ENCODE measurements at regions not wholly inside any gene's neighbourhood (a gene's known extent, or its start where the extent isn't known, plus 50 kb on each side); places are given as distances from the start of the nearest gene placed in this dataset.
"Not testable (repeated sequence)": the region's sequence is repeated elsewhere in the genome, so short reads cannot be mapped to it uniquely, and the experiment has no call there.

- TF ChIP-seq CTCF (IDR thresholded peaks at IDR 0.05; ENCODE audit: unreplicated experiment) = no peak
- no peaks in the 10 kb centered on the region for H3K36me3 Mint-ChIP-seq (ENCODE audit: insufficient read depth, unreplicated experiment)
- intact Hi-C loops (cut with micrococcal nuclease) = no loop called here
- no peaks in the 10 kb centered on the region for H3K9me3 Mint-ChIP-seq (ENCODE audit: unreplicated experiment)
- BruUV-seq (replicated peaks) = no TSS peak
- CTCF ChIA-PET = no interaction called here
- H3K4me3 Mint-ChIP-seq (ENCODE audit: unreplicated experiment) = no peak overlapping the region
- no peaks in the 10 kb centered on the region for H3K4me1 Mint-ChIP-seq (ENCODE audit: insufficient read depth, unreplicated experiment)
- no peak for DNase-seq (ENCODE audit: unreplicated experiment)
- H3K27me3 Mint-ChIP-seq (ENCODE audit: insufficient read depth, unreplicated experiment) = no peaks in the 10 kb centered on the region
- H3K27ac Mint-ChIP-seq (ENCODE audit: low read depth, unreplicated experiment) = no peak overlapping the region
- POLR2A ChIA-PET = no interaction called here
These were observed 164.0 kb upstream of the NR2F2 start for GRCh38 chr15:96166223-96167200.

- H3K27ac Mint-ChIP-seq (ENCODE audit: low read depth, unreplicated experiment); H3K27me3 Mint-ChIP-seq (ENCODE audit: insufficient read depth, unreplicated experiment); H3K9me3 Mint-ChIP-seq (ENCODE audit: unreplicated experiment); H3K4me3 Mint-ChIP-seq (ENCODE audit: unreplicated experiment); CTCF ChIA-PET; BruUV-seq (replicated peaks); H3K4me1 Mint-ChIP-seq (ENCODE audit: insufficient read depth, unreplicated experiment); H3K36me3 Mint-ChIP-seq (ENCODE audit: insufficient read depth, unreplicated experiment); POLR2A ChIA-PET; intact Hi-C loops (cut with micrococcal nuclease); DNase-seq (ENCODE audit: unreplicated experiment): not testable (repeated sequence)
These were observed 159.9 kb upstream of the NR2F2 start for GRCh38 chr15:96170616-96170978.

GRCh38 chr15:96170979-96171739, 159.3 kb upstream of the NR2F2 start:
- H3K27ac Mint-ChIP-seq (ENCODE audit: low read depth, unreplicated experiment) = no peak overlapping the region
- POLR2A ChIA-PET = no interaction called here
- no TSS peak for BruUV-seq (replicated peaks)
- no peak for DNase-seq (ENCODE audit: unreplicated experiment)
- CTCF ChIA-PET = interaction anchor here (0.6 kb wide), 1 partner anchor 15 kb away, joined by 3 read pairs; no protein-coding TSS in a partner anchor
- no peaks in the 10 kb centered on the region for H3K9me3 Mint-ChIP-seq (ENCODE audit: unreplicated experiment)
- no peaks in the 10 kb centered on the region for H3K4me1 Mint-ChIP-seq (ENCODE audit: insufficient read depth, unreplicated experiment)
- no peak overlapping the region for H3K4me3 Mint-ChIP-seq (ENCODE audit: unreplicated experiment)
- intact Hi-C loops (cut with micrococcal nuclease) = no loop called here
- H3K27me3 Mint-ChIP-seq (ENCODE audit: insufficient read depth, unreplicated experiment) = no peaks in the 10 kb centered on the region
- no peaks in the 10 kb centered on the region for H3K36me3 Mint-ChIP-seq (ENCODE audit: insufficient read depth, unreplicated experiment)
- TF ChIP-seq CTCF (IDR thresholded peaks at IDR 0.05; ENCODE audit: unreplicated experiment) = no peak

- no peaks in the 10 kb centered on the region for H3K9me3 Mint-ChIP-seq (ENCODE audit: unreplicated experiment)
- intact Hi-C loops (cut with micrococcal nuclease) = no loop called here
- TF ChIP-seq CTCF (IDR thresholded peaks at IDR 0.05; ENCODE audit: unreplicated experiment) = no peak
- CTCF ChIA-PET = interaction anchor here (0.6 kb wide), 1 partner anchor 14 kb away, joined by 3 read pairs; no protein-coding TSS in a partner anchor
- DNase-seq (ENCODE audit: unreplicated experiment) = no peak
- H3K4me1 Mint-ChIP-seq (ENCODE audit: insufficient read depth, unreplicated experiment) = no peaks in the 10 kb centered on the region
- no peaks in the 10 kb centered on the region for H3K27me3 Mint-ChIP-seq (ENCODE audit: insufficient read depth, unreplicated experiment)
- no peaks in the 10 kb centered on the region for H3K36me3 Mint-ChIP-seq (ENCODE audit: insufficient read depth, unreplicated experiment)
- H3K27ac Mint-ChIP-seq (ENCODE audit: low read depth, unreplicated experiment) = no peak overlapping the region
- no peak overlapping the region for H3K4me3 Mint-ChIP-seq (ENCODE audit: unreplicated experiment)
- BruUV-seq (replicated peaks) = no TSS peak
- POLR2A ChIA-PET = no interaction called here
These were observed 158.6 kb upstream of the NR2F2 start for GRCh38 chr15:96171853-96172296.

All from MCF 10A (cell line).